ENCODE measurements at regions not wholly inside any gene's neighbourhood (a gene's known extent, or its start where the extent isn't known, plus 50 kb on each side); places are given as distances from the start of the nearest gene placed in this dataset.

GRCh38 chr21:14814991-14815390, 249.8 kb downstream of the NRIP1 start:
- TF ChIP-seq FOXP2 (optimal IDR thresholded peaks at IDR 0.05; ENCODE audit: borderline replicate concordance, extremely low read depth, extremely low read length, insufficient read depth) (no peak), POLR2AphosphoS5 (IDR thresholded peaks at IDR 0.05; ENCODE audit: low read depth, low read length) (no peak), TAF1 (IDR thresholded peaks at IDR 0.05; ENCODE audit: borderline replicate concordance, insufficient read depth, low read length) (no peak), REST (IDR thresholded peaks at IDR 0.05; ENCODE audit: insufficient read depth in 1 of 2, low read depth in 2 of 2, low read length in 2 of 2) (no peak), SIN3A (IDR thresholded peaks at IDR 0.05; ENCODE audit: borderline replicate concordance, insufficient read depth, low read length) (no peak)

GRCh38 chr21:14814282-14814681, 250.5 kb downstream of the NRIP1 start:
- TF ChIP-seq POLR2AphosphoS5 (IDR thresholded peaks at IDR 0.05; ENCODE audit: low read depth, low read length) (no peak), TAF1 (IDR thresholded peaks at IDR 0.05; ENCODE audit: borderline replicate concordance, insufficient read depth, low read length) (no peak), REST (IDR thresholded peaks at IDR 0.05; ENCODE audit: insufficient read depth in 1 of 2, low read depth in 2 of 2, low read length in 2 of 2) (no peak)

GRCh38 chr21:14797543-14797942, 251.4 kb upstream of the SAMSN1 start:
- no peak for TF ChIP-seq REST (IDR thresholded peaks at IDR 0.05; ENCODE audit: insufficient read depth in 1 of 2, low read depth in 2 of 2, low read length in 2 of 2)
- TF ChIP-seq SIN3A (IDR thresholded peaks at IDR 0.05; ENCODE audit: borderline replicate concordance, insufficient read depth, low read length): no peak
- TF ChIP-seq FOXP2 (optimal IDR thresholded peaks at IDR 0.05; ENCODE audit: borderline replicate concordance, extremely low read depth, extremely low read length, insufficient read depth): no peak
- no peak for TF ChIP-seq POLR2AphosphoS5 (IDR thresholded peaks at IDR 0.05; ENCODE audit: low read depth, low read length)
- TF ChIP-seq TAF1 (IDR thresholded peaks at IDR 0.05; ENCODE audit: borderline replicate concordance, insufficient read depth, low read length): no peak

GRCh38 chr21:14787312-14787711, 241.2 kb upstream of the SAMSN1 start:
- no peak for TF ChIP-seq TAF1 (IDR thresholded peaks at IDR 0.05; ENCODE audit: borderline replicate concordance, insufficient read depth, low read length)
- TF ChIP-seq FOXP2 (optimal IDR thresholded peaks at IDR 0.05; ENCODE audit: borderline replicate concordance, extremely low read depth, extremely low read length, insufficient read depth): no peak
- no peak for TF ChIP-seq POLR2AphosphoS5 (IDR thresholded peaks at IDR 0.05; ENCODE audit: low read depth, low read length)
- no peak for TF ChIP-seq REST (IDR thresholded peaks at IDR 0.05; ENCODE audit: insufficient read depth in 1 of 2, low read depth in 2 of 2, low read length in 2 of 2)
- no peak for TF ChIP-seq SIN3A (IDR thresholded peaks at IDR 0.05; ENCODE audit: borderline replicate concordance, insufficient read depth, low read length)

GRCh38 chr21:14785679-14786078, 239.6 kb upstream of the SAMSN1 start:
- no peak for TF ChIP-seq FOXP2 (optimal IDR thresholded peaks at IDR 0.05; ENCODE audit: borderline replicate concordance, extremely low read depth, extremely low read length, insufficient read depth)
- no peak for TF ChIP-seq POLR2AphosphoS5 (IDR thresholded peaks at IDR 0.05; ENCODE audit: low read depth, low read length)
- no peak for TF ChIP-seq REST (IDR thresholded peaks at IDR 0.05; ENCODE audit: insufficient read depth in 1 of 2, low read depth in 2 of 2, low read length in 2 of 2)
- TF ChIP-seq SIN3A (IDR thresholded peaks at IDR 0.05; ENCODE audit: borderline replicate concordance, insufficient read depth, low read length): no peak
- no peak for TF ChIP-seq TAF1 (IDR thresholded peaks at IDR 0.05; ENCODE audit: borderline replicate concordance, insufficient read depth, low read length)

All from PFSK-1 (cell line).